GM21825 (cell line): ENCODE measurements at regions not wholly inside any gene's neighbourhood (a gene's known extent, or its start where the extent isn't known, plus 50 kb on each side); places are given as distances from the start of the nearest gene placed in this dataset.
"Not testable (repeated sequence)": the region's sequence is repeated elsewhere in the genome, so short reads cannot be mapped to it uniquely, and the experiment has no call there.

Experiments
- ATAC-seq: cut with Tn5 transposase; IDR thresholded peaks from one replicate; pipeline ENCODE4 v1.9.1; 2021; ENCODE audit warnings: mild to moderate bottlenecking, moderate library complexity; ENCODE audit not compliant: unreplicated experiment

- no peak for ATAC-seq
Observed at GRCh38 chr2:228535396-228535795, 353.9 kb upstream of the SPHKAP start.

- ATAC-seq = no peak
Observed at GRCh38 chr2:228533156-228533555, 351.7 kb upstream of the SPHKAP start.

- ATAC-seq = no peak
Observed at GRCh38 chr2:228532233-228532632, 350.7 kb upstream of the SPHKAP start.

- no peak for ATAC-seq
Observed at GRCh38 chr2:228527197-228527881, 345.9 kb upstream of the SPHKAP start.

GRCh38 chr2:228526687-228527086 is 345.2 kb upstream of the SPHKAP start:
- ATAC-seq = no peak

GRCh38 chr2:228522977-228523376 is 341.5 kb upstream of the SPHKAP start:
- ATAC-seq = no peak

- no peak for ATAC-seq
Observed at GRCh38 chr2:228522276-228522675, 340.8 kb upstream of the SPHKAP start.

GRCh38 chr2:228519561-228519960 is 338.1 kb upstream of the SPHKAP start:
- ATAC-seq = no peak

GRCh38 chr2:228516019-228516418 is 334.5 kb upstream of the SPHKAP start:
- ATAC-seq = no peak

GRCh38 chr2:228513480-228513879 is 332.0 kb upstream of the SPHKAP start:
- not testable (repeated sequence) for ATAC-seq

GRCh38 chr2:228509021-228509420 is 327.5 kb upstream of the SPHKAP start:
- no peak for ATAC-seq

- ATAC-seq = no peak
Observed at GRCh38 chr2:228507870-228508269, 326.4 kb upstream of the SPHKAP start.

GRCh38 chr2:228507231-228507824 is 325.8 kb upstream of the SPHKAP start:
- ATAC-seq = no peak

- ATAC-seq = no peak
Observed at GRCh38 chr2:228503731-228504130, 322.2 kb upstream of the SPHKAP start.

GRCh38 chr2:228493852-228494251 is 312.4 kb upstream of the SPHKAP start:
- ATAC-seq = no peak

GRCh38 chr2:228479014-228479413 is 297.5 kb upstream of the SPHKAP start:
- ATAC-seq = no peak

GRCh38 chr2:228474466-228474865 is 293.0 kb upstream of the SPHKAP start:
- ATAC-seq = no peak

GRCh38 chr2:228469721-228470120 is 288.2 kb upstream of the SPHKAP start:
- ATAC-seq = no peak

GRCh38 chr2:228466851-228467250 is 285.4 kb upstream of the SPHKAP start:
- no peak for ATAC-seq

- no peak for ATAC-seq
Observed at GRCh38 chr2:228465408-228465807, 283.9 kb upstream of the SPHKAP start.

GRCh38 chr2:228458364-228458763 is 276.9 kb upstream of the SPHKAP start:
- ATAC-seq = no peak

- ATAC-seq = no peak
Observed at GRCh38 chr2:228447266-228447915, 265.9 kb upstream of the SPHKAP start.
